Tibial nerve (tissue), 4 donors: ENCODE measurements at regions not wholly inside any gene's neighbourhood (a gene's known extent, or its start where the extent isn't known, plus 50 kb on each side); places are given as distances from the start of the nearest gene placed in this dataset.

Experiments
- DNase-seq, 2 donors: peaks; one replicate each; pipeline ENCODE4 v3.0.0-alpha.2; 2019; ENCODE audit warnings: low spot score in 2 of 2
- H3K27ac ChIP-seq, 4 donors: fragments of 200-600 bp; sonication (generic) in 3 of 4; one replicate each; pipeline ENCODE4 v1.5.1; 2017 to 2019; ENCODE audit warnings: mild to moderate bottlenecking in 1 of 4
- H3K27me3 ChIP-seq, 2 donors: fragments of 200-600 bp; sonication (generic) in 1 of 2; one replicate each; pipeline versions ENCODE4 v1.5.1 to v1.6.0; 2017 to 2019
- H3K36me3 ChIP-seq, 3 donors: fragments of 200-600 bp; sonication (generic); one replicate each; pipeline ENCODE4 v1.5.1; 2018 to 2019
- H3K4me1 ChIP-seq, 4 donors: fragments of 200-600 bp; sonication (generic) in 3 of 4; one replicate each; pipeline ENCODE4 v1.5.1; 2017 to 2019
- H3K4me3 ChIP-seq, 4 donors: fragments of 200-600 bp; sonication (generic) in 3 of 4; one replicate each; pipeline ENCODE4 v1.5.1; 2017 to 2019; ENCODE audit warnings: mild to moderate bottlenecking in 1 of 4, moderate library complexity in 1 of 4
- H3K9me3 ChIP-seq, 4 donors: fragments of 200-600 bp; sonication (generic) in 3 of 4; one replicate each; pipeline ENCODE4 v1.5.1; 2017 to 2019
- CTCF ChIP-seq, 5 experiments: fragments of 200-600 bp in 3 of 5; fragments of 450-650 bp in 2 of 5; sonication (generic) in 3 of 5; IDR thresholded peaks; one replicate each; pipeline ENCODE4 v1.5.1; 2016 to 2019; ENCODE audit warnings: antibody characterized with exemption in 5 of 5, mild to moderate bottlenecking in 3 of 5, moderate library complexity in 2 of 5
- EP300 ChIP-seq, 2 donors: sonication (generic); formaldehyde crosslinking; IDR thresholded peaks; one replicate each; pipeline ENCODE4 v1.6.1; 2017; ENCODE audit warnings: antibody characterized with exemption in 2 of 2, mild to moderate bottlenecking in 1 of 2
- POLR2A ChIP-seq, 2 donors: fragments of 450-650 bp; IDR thresholded peaks; one replicate each; pipeline ENCODE4 v1.6.1; 2017; ENCODE audit warnings: antibody characterized with exemption in 2 of 2, mild to moderate bottlenecking in 2 of 2, moderate library complexity in 2 of 2
- WGBS, 2 donors: methylation state at CpG; one replicate each; pipeline ENCODE4 v1.1.5; 2018; 5-methylcytosine and 5-hydroxymethylcytosine counted together

- no peak overlapping the region for H3K27ac ChIP-seq
- no peaks in the 10 kb centered on the region for H3K36me3 ChIP-seq
- no peak for DNase-seq
- no peaks in the 10 kb centered on the region for H3K27me3 ChIP-seq
- H3K4me3 ChIP-seq: no peak overlapping the region
- H3K9me3 ChIP-seq: peaks cover 0 to 33% (median 0%) of the 10 kb centered on the region in 4 donors
- H3K4me1 ChIP-seq: no peaks in the 10 kb centered on the region
- 84 to 91% methylated on average over 4 of the region's 4 CpGs for WGBS, 2 donors
- TF ChIP-seq POLR2A (IDR thresholded peaks at IDR 0.05): no peak
- TF ChIP-seq EP300 (IDR thresholded peaks at IDR 0.05): no peak
- TF ChIP-seq CTCF (IDR thresholded peaks at IDR 0.05): no peak
Observed at GRCh38 chr20:24862186-24862585, 86.9 kb upstream of the CST7 start.

GRCh38 chr20:24862606-24863005, 86.5 kb upstream of the CST7 start:
- H3K9me3 ChIP-seq: peaks cover 0 to 29% (median 0%) of the 10 kb centered on the region in 4 donors
- H3K36me3 ChIP-seq: no peaks in the 10 kb centered on the region
- no peak for DNase-seq
- H3K27ac ChIP-seq: no peak overlapping the region
- H3K27me3 ChIP-seq: no peaks in the 10 kb centered on the region
- 85 to 86% methylated on average over 6 of the region's 6 CpGs for WGBS, 2 donors
- no peak overlapping the region for H3K4me3 ChIP-seq
- H3K4me1 ChIP-seq: no peaks in the 10 kb centered on the region
- no peak for TF ChIP-seq CTCF (IDR thresholded peaks at IDR 0.05)
- TF ChIP-seq POLR2A (IDR thresholded peaks at IDR 0.05): no peak
- TF ChIP-seq EP300 (IDR thresholded peaks at IDR 0.05): no peak

- no peaks in the 10 kb centered on the region for H3K27me3 ChIP-seq
- H3K27ac ChIP-seq: no peak overlapping the region
- no peaks in the 10 kb centered on the region for H3K36me3 ChIP-seq
- TF ChIP-seq CTCF (IDR thresholded peaks at IDR 0.05) (no peak), POLR2A (IDR thresholded peaks at IDR 0.05) (no peak), EP300 (IDR thresholded peaks at IDR 0.05) (no peak)
- no peak overlapping the region for H3K4me3 ChIP-seq
- peaks cover 0 to 25% (median 0%) of the 10 kb centered on the region in 4 donors for H3K9me3 ChIP-seq
- DNase-seq: no peak
- no peaks in the 10 kb centered on the region for H3K4me1 ChIP-seq
- 34 to 86% methylated on average over 2 of the region's 2 CpGs for WGBS, 2 donors
Observed at GRCh38 chr20:24863356-24863755, 85.7 kb upstream of the CST7 start.

- TF ChIP-seq EP300 (IDR thresholded peaks at IDR 0.05) (no peak), CTCF (IDR thresholded peaks at IDR 0.05) (no peak), POLR2A (IDR thresholded peaks at IDR 0.05) (no peak)
- Histone ChIP-seq H3K36me3 (no peaks in the 10 kb centered on the region), H3K4me3 (no peak overlapping the region), H3K4me1 (no peaks in the 10 kb centered on the region), H3K27ac (no peak overlapping the region), H3K27me3 (no peaks in the 10 kb centered on the region), H3K9me3 (peaks cover 0 to 25% (median 0%) of the 10 kb centered on the region in 4 donors)
- no peak for DNase-seq
- WGBS, 2 donors: 85 to 92% methylated on average over 1 of the region's 1 CpG
Observed at GRCh38 chr20:24866008-24866407, 83.1 kb upstream of the CST7 start.

- no peak overlapping the region for H3K4me3 ChIP-seq
- H3K27me3 ChIP-seq: no peaks in the 10 kb centered on the region
- H3K27ac ChIP-seq: no peak overlapping the region
- peaks cover 0 to 25% (median 0%) of the 10 kb centered on the region in 4 donors for H3K9me3 ChIP-seq
- 92% methylated on average over 4 of the region's 4 CpGs for WGBS, 2 donors
- no peak for DNase-seq
- H3K4me1 ChIP-seq: no peaks in the 10 kb centered on the region
- no peaks in the 10 kb centered on the region for H3K36me3 ChIP-seq
- TF ChIP-seq EP300 (IDR thresholded peaks at IDR 0.05) (no peak), CTCF (IDR thresholded peaks at IDR 0.05) (no peak), POLR2A (IDR thresholded peaks at IDR 0.05) (no peak)
Observed at GRCh38 chr20:24866742-24867141, 82.3 kb upstream of the CST7 start.
